GM23338 (cell line): ENCODE measurements at regions not wholly inside any gene's neighbourhood (a gene's known extent, or its start where the extent isn't known, plus 50 kb on each side); places are given as distances from the start of the nearest gene placed in this dataset.

ENCODE experiments used
- ATAC-seq: fragments of 200-7000 bp; cut with Tn5 transposase; 3 replicates; pipeline ENCODE4 v1.9.1; 2020
- DNase-seq: peaks from one replicate; pipeline ENCODE4 v3.0.0-alpha.2; 2015; ENCODE audit warnings: low spot score
- H2AFZ ChIP-seq: fragments of 200-600 bp; sonication (generic); 2 replicates; pipeline ENCODE4 v1.8.0; 2016; ENCODE audit warnings: antibody characterized with exemption, mild to moderate bottlenecking, moderate library complexity
- H3F3A ChIP-seq: fragments of 200-600 bp; sonication (generic); replicated peaks from 2 replicates; pipeline ENCODE4 v1.8.0; 2017; ENCODE audit warnings: antibody characterized with exemption, mixed run types, low read depth
- H3K27ac ChIP-seq: fragments of 200-600 bp; sonication (generic); 2 replicates; pipeline ENCODE4 v1.6.1; 2016; ENCODE audit warnings: low read depth
- H3K27me3 ChIP-seq: fragments of 200-600 bp; sonication (generic); 2 replicates; pipeline ENCODE4 v1.8.0; 2016; ENCODE audit warnings: mild to moderate bottlenecking, mixed run types, moderate library complexity; ENCODE audit not compliant: insufficient read depth
- H3K36me3 ChIP-seq: fragments of 200-600 bp; sonication (generic); 2 replicates; pipeline ENCODE4 v1.8.0; 2016; ENCODE audit warnings: mild to moderate bottlenecking; ENCODE audit not compliant: insufficient read depth
- H3K4me1 ChIP-seq: fragments of 200-600 bp; sonication (generic); 2 replicates; pipeline ENCODE4 v1.8.0; 2016; ENCODE audit warnings: mild to moderate bottlenecking, moderate library complexity; ENCODE audit not compliant: insufficient read depth
- H3K4me2 ChIP-seq: fragments of 200-600 bp; sonication (generic); 2 replicates; pipeline ENCODE4 v1.7.1; 2017; ENCODE audit warnings: mixed run types
- H3K4me3 ChIP-seq: fragments of 200-600 bp; sonication (generic); 2 replicates; pipeline ENCODE4 v1.6.1; 2016; ENCODE audit warnings: mixed run types
- H3K79me2 ChIP-seq: fragments of 200-600 bp; sonication (generic); replicated peaks from 2 replicates; pipeline ENCODE4 v1.8.0; 2017; ENCODE audit warnings: mild to moderate bottlenecking; ENCODE audit not compliant: insufficient read depth
- H3K9me2 ChIP-seq: fragments of 200-600 bp; sonication (generic); 2 replicates; pipeline ENCODE4 v1.8.0; 2017; ENCODE audit not compliant: insufficient read depth
- H4K20me1 ChIP-seq: fragments of 200-600 bp; sonication (generic); replicated peaks from 2 replicates; pipeline ENCODE4 v1.8.0; 2017; ENCODE audit warnings: mild to moderate bottlenecking; ENCODE audit not compliant: insufficient read depth
- H3K27ac Mint-ChIP-seq: 2 replicates; pipeline ENCODE4 v1.8.0; 2020; ENCODE audit warnings: inconsistent platforms, mild to moderate bottlenecking, moderate library complexity, mixed read lengths
- H3K27me3 Mint-ChIP-seq: 3 replicates; pipeline ENCODE4 v1.8.0; 2022; ENCODE audit warnings: low read depth, mild to moderate bottlenecking, moderate library complexity, mixed read lengths, inconsistent platforms; ENCODE audit not compliant: insufficient read depth, poor library complexity
- H3K36me3 Mint-ChIP-seq: 3 replicates; pipeline ENCODE4 v1.8.0; 2021; ENCODE audit warnings: low read depth, mild to moderate bottlenecking, inconsistent platforms, moderate library complexity, mixed read lengths
- H3K4me1 Mint-ChIP-seq: 3 replicates; pipeline ENCODE4 v1.8.0; 2020; ENCODE audit warnings: mild to moderate bottlenecking, inconsistent platforms, mixed read lengths
- H3K4me3 Mint-ChIP-seq: 3 replicates; pipeline ENCODE4 v1.8.0; 2021; ENCODE audit warnings: moderate library complexity, mild to moderate bottlenecking, inconsistent platforms, mixed read lengths
- H3K9me3 Mint-ChIP-seq: 3 replicates; pipeline ENCODE4 v1.8.0; 2020; ENCODE audit warnings: moderate library complexity, mild to moderate bottlenecking, inconsistent platforms, mixed read lengths
- CREB1 ChIP-seq: fragments of 250-450 bp; sonication (Bioruptor Pico); IDR thresholded peaks from 2 replicates; pipeline ENCODE4 v1.5.0; 2020; ENCODE audit warnings: low read depth, mild to moderate bottlenecking, moderate library complexity
- EZH2phosphoT487 ChIP-seq: fragments of 200-600 bp; sonication (generic); IDR thresholded peaks from one replicate; pipeline ENCODE4 v1.8.1; 2018; ENCODE audit warnings: antibody characterized with exemption; ENCODE audit not compliant: unreplicated experiment
- JUNB ChIP-seq: IDR thresholded peaks from one replicate; pipeline ENCODE4 v1.6.1; 2016; ENCODE audit warnings: antibody characterized with exemption; ENCODE audit not compliant: unreplicated experiment
- NANOG ChIP-seq: IDR thresholded peaks from 2 replicates; pipeline ENCODE4 v1.6.1; 2016; ENCODE audit warnings: antibody characterized with exemption, borderline replicate concordance
- POLR2AphosphoS5 ChIP-seq: IDR thresholded peaks from 2 replicates; pipeline ENCODE4 v1.6.1; 2016; ENCODE audit warnings: antibody characterized with exemption, low read depth
- ZNF114 ChIP-seq: fragments of 250-450 bp; sonication (Bioruptor Pico); IDR thresholded peaks from 2 replicates; pipeline ENCODE4 v1.5.0; 2020; ENCODE audit warnings: mild to moderate bottlenecking, moderate library complexity
- ZNF331 ChIP-seq: fragments of 250-450 bp; sonication (Bioruptor Pico); IDR thresholded peaks from 2 replicates; pipeline ENCODE4 v1.5.0; 2020; ENCODE audit warnings: low read depth, mild to moderate bottlenecking, moderate library complexity
- TF ChIP-seq, protein P1 (sequence below): IDR thresholded peaks from 2 replicates; pipeline ENCODE4 v1.6.1; 2016; ENCODE audit warnings: antibody characterized with exemption
- TF ChIP-seq, protein P2 (sequence below): IDR thresholded peaks from one replicate; pipeline ENCODE4 v1.6.1; 2018; ENCODE audit warnings: antibody characterized with exemption; ENCODE audit not compliant: unreplicated experiment
- TF ChIP-seq, protein P3 (sequence below), 2 experiments: fragments of 200-600 bp in 1 of 2; sonication (generic) in 1 of 2; conservative IDR thresholded peaks; 2 replicates each; pipeline versions ENCODE4 v1.5.1 to v1.6.1; 2016 to 2017; ENCODE audit warnings: antibody characterized with exemption in 2 of 2, low read depth in 2 of 2, mild to moderate bottlenecking in 2 of 2, moderate library complexity in 1 of 2

DNA sequence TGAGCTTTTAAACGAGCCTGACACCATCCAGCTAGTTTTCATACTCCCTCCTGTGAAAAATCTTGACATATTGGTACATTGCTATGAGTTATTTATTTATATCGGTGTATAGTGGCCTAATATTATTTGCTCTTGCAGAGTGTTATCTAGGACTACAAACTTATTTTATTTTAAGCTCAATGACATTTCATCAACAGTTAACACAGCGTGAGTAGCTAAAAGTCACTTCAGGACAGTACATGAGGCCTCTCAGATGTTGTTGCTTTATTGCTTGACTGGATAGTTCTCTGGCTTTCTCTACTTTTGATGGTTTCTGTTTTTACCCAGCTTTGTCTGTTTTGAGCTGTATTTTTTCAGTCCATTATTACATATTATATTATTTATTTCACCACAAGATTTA lies 172.9 kb upstream of the KLF7 start (continued):
- TF ChIP-seq, protein P1, sequence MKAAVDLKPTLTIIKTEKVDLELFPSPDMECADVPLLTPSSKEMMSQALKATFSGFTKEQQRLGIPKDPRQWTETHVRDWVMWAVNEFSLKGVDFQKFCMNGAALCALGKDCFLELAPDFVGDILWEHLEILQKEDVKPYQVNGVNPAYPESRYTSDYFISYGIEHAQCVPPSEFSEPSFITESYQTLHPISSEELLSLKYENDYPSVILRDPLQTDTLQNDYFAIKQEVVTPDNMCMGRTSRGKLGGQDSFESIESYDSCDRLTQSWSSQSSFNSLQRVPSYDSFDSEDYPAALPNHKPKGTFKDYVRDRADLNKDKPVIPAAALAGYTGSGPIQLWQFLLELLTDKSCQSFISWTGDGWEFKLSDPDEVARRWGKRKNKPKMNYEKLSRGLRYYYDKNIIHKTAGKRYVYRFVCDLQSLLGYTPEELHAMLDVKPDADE: no peak
- TF ChIP-seq, protein P2, sequence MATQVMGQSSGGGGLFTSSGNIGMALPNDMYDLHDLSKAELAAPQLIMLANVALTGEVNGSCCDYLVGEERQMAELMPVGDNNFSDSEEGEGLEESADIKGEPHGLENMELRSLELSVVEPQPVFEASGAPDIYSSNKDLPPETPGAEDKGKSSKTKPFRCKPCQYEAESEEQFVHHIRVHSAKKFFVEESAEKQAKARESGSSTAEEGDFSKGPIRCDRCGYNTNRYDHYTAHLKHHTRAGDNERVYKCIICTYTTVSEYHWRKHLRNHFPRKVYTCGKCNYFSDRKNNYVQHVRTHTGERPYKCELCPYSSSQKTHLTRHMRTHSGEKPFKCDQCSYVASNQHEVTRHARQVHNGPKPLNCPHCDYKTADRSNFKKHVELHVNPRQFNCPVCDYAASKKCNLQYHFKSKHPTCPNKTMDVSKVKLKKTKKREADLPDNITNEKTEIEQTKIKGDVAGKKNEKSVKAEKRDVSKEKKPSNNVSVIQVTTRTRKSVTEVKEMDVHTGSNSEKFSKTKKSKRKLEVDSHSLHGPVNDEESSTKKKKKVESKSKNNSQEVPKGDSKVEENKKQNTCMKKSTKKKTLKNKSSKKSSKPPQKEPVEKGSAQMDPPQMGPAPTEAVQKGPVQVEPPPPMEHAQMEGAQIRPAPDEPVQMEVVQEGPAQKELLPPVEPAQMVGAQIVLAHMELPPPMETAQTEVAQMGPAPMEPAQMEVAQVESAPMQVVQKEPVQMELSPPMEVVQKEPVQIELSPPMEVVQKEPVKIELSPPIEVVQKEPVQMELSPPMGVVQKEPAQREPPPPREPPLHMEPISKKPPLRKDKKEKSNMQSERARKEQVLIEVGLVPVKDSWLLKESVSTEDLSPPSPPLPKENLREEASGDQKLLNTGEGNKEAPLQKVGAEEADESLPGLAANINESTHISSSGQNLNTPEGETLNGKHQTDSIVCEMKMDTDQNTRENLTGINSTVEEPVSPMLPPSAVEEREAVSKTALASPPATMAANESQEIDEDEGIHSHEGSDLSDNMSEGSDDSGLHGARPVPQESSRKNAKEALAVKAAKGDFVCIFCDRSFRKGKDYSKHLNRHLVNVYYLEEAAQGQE: no peak
- TF ChIP-seq ZNF114 (CRISPR knock-in tag) (no peak), ZNF331 (no peak), CREB1 (CRISPR knock-in tag) (no peak), JUNB (no peak), POLR2AphosphoS5 (no peak), NANOG (no peak), EZH2phosphoT487 (no peak)
- TF ChIP-seq, protein P3, sequence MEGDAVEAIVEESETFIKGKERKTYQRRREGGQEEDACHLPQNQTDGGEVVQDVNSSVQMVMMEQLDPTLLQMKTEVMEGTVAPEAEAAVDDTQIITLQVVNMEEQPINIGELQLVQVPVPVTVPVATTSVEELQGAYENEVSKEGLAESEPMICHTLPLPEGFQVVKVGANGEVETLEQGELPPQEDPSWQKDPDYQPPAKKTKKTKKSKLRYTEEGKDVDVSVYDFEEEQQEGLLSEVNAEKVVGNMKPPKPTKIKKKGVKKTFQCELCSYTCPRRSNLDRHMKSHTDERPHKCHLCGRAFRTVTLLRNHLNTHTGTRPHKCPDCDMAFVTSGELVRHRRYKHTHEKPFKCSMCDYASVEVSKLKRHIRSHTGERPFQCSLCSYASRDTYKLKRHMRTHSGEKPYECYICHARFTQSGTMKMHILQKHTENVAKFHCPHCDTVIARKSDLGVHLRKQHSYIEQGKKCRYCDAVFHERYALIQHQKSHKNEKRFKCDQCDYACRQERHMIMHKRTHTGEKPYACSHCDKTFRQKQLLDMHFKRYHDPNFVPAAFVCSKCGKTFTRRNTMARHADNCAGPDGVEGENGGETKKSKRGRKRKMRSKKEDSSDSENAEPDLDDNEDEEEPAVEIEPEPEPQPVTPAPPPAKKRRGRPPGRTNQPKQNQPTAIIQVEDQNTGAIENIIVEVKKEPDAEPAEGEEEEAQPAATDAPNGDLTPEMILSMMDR (conservative IDR thresholded peaks at IDR 0.05; ENCODE audit: low read depth in 2 of 2): no peak

DNA sequence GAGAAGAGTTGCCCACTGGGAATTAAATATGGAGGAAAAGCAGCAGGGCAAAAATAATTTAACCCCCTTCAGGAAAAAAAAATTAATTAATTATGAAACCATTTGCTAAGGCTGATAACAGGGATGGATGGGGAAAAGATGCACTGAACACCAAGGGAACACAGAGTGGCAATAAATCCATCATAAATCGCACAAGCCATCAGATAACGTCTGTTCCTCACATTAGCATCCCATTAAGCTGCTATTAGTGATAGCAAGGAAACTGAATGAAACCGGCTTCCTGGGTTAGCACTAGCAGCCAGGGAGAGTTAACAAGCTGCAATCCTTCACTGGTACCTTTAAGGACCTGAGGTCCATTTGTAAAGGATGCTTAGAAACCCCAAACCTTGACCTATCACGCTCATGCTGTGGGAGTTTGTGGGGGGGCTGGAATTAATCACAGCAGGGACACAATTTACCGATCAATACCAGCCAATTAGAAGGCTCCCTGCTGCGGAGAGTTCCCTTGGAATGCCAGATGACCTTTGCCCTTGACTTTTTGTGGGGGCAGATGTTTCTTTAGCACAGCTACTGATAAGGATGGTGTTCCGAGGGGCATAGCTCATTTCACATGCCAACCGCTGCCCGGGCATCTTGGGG lies 175.5 kb upstream of the KLF7 start:
- Mint-ChIP-seq H3K4me3 (no peak overlapping the region), H3K4me1 (peaks cover 34% of the 10 kb centered on the region)
- no peak overlapping the region for H3K27ac ChIP-seq

More for the DNA sequence above, 175.5 kb upstream of the KLF7 start:
- Mint-ChIP-seq H3K9me3 (peaks cover 13% of the 10 kb centered on the region; the same call in 2 of the 3 replicates), H3K36me3 (peaks cover 14% of the 10 kb centered on the region), H3K27me3 (no peaks in the 10 kb centered on the region), H3K27ac (no peak overlapping the region)
- no peaks in the 10 kb centered on the region for H4K20me1 ChIP-seq
- H3K27me3 ChIP-seq: no peaks in the 10 kb centered on the region
- H3K79me2 ChIP-seq: no peaks in the 10 kb centered on the region
- no peak overlapping the region for H3K4me2 ChIP-seq
- no peak overlapping the region for H2AFZ ChIP-seq
- no peak overlapping the region for H3K4me3 ChIP-seq
- ATAC-seq (peak; percentile 79), DNase-seq (peak; percentile 58)
- no peaks in the 10 kb centered on the region for H3K36me3 ChIP-seq
- TF ChIP-seq, protein P1: no peak
- TF ChIP-seq NANOG (peak; percentile 22; the same call in 1 of the 2 replicates), EZH2phosphoT487 (no peak)
- H3F3A ChIP-seq: 0 out of 2 replicates have a peak, but pooled peaks cover 3% of the 10 kb centered on the region
- H3K4me1 ChIP-seq: peaks cover 20% of the 10 kb centered on the region
- peaks cover 6% of the 10 kb centered on the region; the same call in 1 of the 2 replicates for H3K9me2 ChIP-seq
